ENCODE measurements at regions not wholly inside any gene's neighbourhood (a gene's known extent, or its start where the extent isn't known, plus 50 kb on each side); places are given as distances from the start of the nearest gene placed in this dataset.

GRCh38 chr21:16755061-16755460 is 757.8 kb upstream of the CXADR start:
- DNase-seq (ENCODE audit: low spot score) = no peak
- intact Hi-C loops (cut with DNase I) = no loop called here

- no peak for DNase-seq (ENCODE audit: low spot score)
- intact Hi-C loops (cut with DNase I) = no loop called here
These were observed 745.6 kb upstream of the CXADR start for GRCh38 chr21:16767201-16767600.

- intact Hi-C loops (cut with DNase I) = no loop called here
- no peak for DNase-seq (ENCODE audit: low spot score)
These were observed 744.7 kb upstream of the CXADR start for GRCh38 chr21:16768096-16768495.

- DNase-seq (ENCODE audit: low spot score) = no peak
- intact Hi-C loops (cut with DNase I) = no loop called here
These were observed 742.6 kb upstream of the CXADR start for GRCh38 chr21:16770266-16770665.

- intact Hi-C loops (cut with DNase I) = no loop called here
- no peak for DNase-seq (ENCODE audit: low spot score)
These were observed 739.6 kb upstream of the CXADR start for GRCh38 chr21:16773206-16773605.

GRCh38 chr21:16775076-16775475 is 737.8 kb upstream of the CXADR start:
- no peak for DNase-seq (ENCODE audit: low spot score)
- intact Hi-C loops (cut with DNase I) = no loop called here

- intact Hi-C loops (cut with DNase I) = no loop called here
- no peak for DNase-seq (ENCODE audit: low spot score)
These were observed 735.7 kb upstream of the CXADR start for GRCh38 chr21:16777041-16777720.

GRCh38 chr21:16788584-16788983 is 724.3 kb upstream of the CXADR start:
- DNase-seq (ENCODE audit: low spot score) = no peak
- intact Hi-C loops (cut with DNase I) = no loop called here

GRCh38 chr21:16789636-16790035 is 723.2 kb upstream of the CXADR start:
- no peak for DNase-seq (ENCODE audit: low spot score)
- intact Hi-C loops (cut with DNase I) = no loop called here

GRCh38 chr21:16792101-16792500 is 720.7 kb upstream of the CXADR start:
- intact Hi-C loops (cut with DNase I) = no loop called here
- no peak for DNase-seq (ENCODE audit: low spot score)

GRCh38 chr21:16794950-16795349 is 717.9 kb upstream of the CXADR start:
- DNase-seq (ENCODE audit: low spot score) = no peak
- intact Hi-C loops (cut with DNase I) = no loop called here

GRCh38 chr21:16796776-16797175 is 716.1 kb upstream of the CXADR start:
- intact Hi-C loops (cut with DNase I) = no loop called here
- no peak for DNase-seq (ENCODE audit: low spot score)

- no peak for DNase-seq (ENCODE audit: low spot score)
- intact Hi-C loops (cut with DNase I) = no loop called here
These were observed 715.3 kb upstream of the CXADR start for GRCh38 chr21:16797540-16797939.

GRCh38 chr21:16797966-16798365 is 714.9 kb upstream of the CXADR start:
- intact Hi-C loops (cut with DNase I) = no loop called here
- no peak for DNase-seq (ENCODE audit: low spot score)

GRCh38 chr21:16800536-16801275 is 712.1 kb upstream of the CXADR start:
- no peak for DNase-seq (ENCODE audit: low spot score)
- intact Hi-C loops (cut with DNase I) = no loop called here

GRCh38 chr21:16811011-16811410 is 701.8 kb upstream of the CXADR start:
- intact Hi-C loops (cut with DNase I) = no loop called here
- no peak for DNase-seq (ENCODE audit: low spot score)

- intact Hi-C loops (cut with DNase I) = no loop called here
- no peak for DNase-seq (ENCODE audit: low spot score)
These were observed 700.9 kb upstream of the CXADR start for GRCh38 chr21:16811970-16812369.

- intact Hi-C loops (cut with DNase I) = no loop called here
- no peak for DNase-seq (ENCODE audit: low spot score)
These were observed 697.6 kb upstream of the CXADR start for GRCh38 chr21:16815243-16815642.

- intact Hi-C loops (cut with DNase I) = no loop called here
- DNase-seq (ENCODE audit: low spot score) = no peak
These were observed 691.3 kb upstream of the CXADR start for GRCh38 chr21:16821588-16821987.

- intact Hi-C loops (cut with DNase I) = no loop called here
- DNase-seq (ENCODE audit: low spot score) = no peak
These were observed 683.3 kb upstream of the CXADR start for GRCh38 chr21:16829532-16829931.

- intact Hi-C loops (cut with DNase I) = no loop called here
These were observed 680.1 kb upstream of the CXADR start for GRCh38 chr21:16832791-16833190.

More at GRCh38 chr21:16832791-16833190, 680.1 kb upstream of the CXADR start:
- DNase-seq (ENCODE audit: low spot score) = no peak

Data from posterior vena cava (tissue), 2 donors.